WI38 (cell line): ENCODE measurements at regions not wholly inside any gene's neighbourhood (a gene's known extent, or its start where the extent isn't known, plus 50 kb on each side); places are given as distances from the start of the nearest gene placed in this dataset.
"Not testable (repeated sequence)": the region's sequence is repeated elsewhere in the genome, so short reads cannot be mapped to it uniquely, and the experiment has no call there.

Source experiments
- H3K4me3 ChIP-seq: 2 replicates; pipeline ENCODE4 v1.5.1; 2011; ENCODE audit warnings: low read depth, mild to moderate bottlenecking, control low read depth, low read length
- CTCF ChIP-seq: IDR thresholded peaks from 2 replicates; pipeline ENCODE4 v1.5.1; 2012; ENCODE audit warnings: low read depth, mild to moderate bottlenecking, control low read depth, low read length

DNA sequence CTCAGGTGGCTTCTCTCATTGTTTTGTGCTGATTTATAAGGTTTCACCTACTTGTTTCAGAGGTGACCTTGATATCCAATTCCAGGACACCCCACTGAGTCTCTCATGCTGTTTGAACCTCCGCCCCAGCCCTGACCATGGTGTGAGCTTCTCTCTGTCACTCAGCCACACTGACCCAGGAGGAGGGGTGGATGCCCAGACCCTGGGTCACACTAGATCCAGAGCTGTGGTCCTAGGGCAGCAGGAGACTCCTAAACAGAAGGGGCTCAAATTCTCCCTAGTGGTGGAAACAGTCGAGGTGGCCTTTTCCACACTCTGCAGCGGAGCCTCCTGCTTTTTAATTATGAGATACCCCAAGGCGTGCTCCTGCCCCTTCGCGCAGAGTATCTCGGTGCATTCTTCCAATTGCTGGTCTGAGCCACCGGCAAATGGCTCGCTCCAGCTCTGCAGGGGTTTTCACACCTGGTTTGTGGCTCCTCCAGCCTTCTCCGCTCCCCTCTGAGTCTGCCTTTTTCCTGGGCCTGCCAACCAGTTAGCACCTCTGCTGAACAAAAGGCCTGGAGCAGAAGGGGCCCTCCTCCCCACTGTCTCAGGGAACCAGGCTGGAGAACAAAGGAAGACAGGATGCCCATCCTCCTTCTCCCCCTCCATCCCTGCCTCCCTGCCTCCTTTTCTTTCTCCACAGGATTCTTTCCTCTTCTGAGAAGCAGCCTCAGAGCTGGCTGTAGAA lies 147.3 kb upstream of the SPRED2 start:
- H3K4me3 ChIP-seq = no peak overlapping the region
- TF ChIP-seq CTCF = no peak

DNA sequence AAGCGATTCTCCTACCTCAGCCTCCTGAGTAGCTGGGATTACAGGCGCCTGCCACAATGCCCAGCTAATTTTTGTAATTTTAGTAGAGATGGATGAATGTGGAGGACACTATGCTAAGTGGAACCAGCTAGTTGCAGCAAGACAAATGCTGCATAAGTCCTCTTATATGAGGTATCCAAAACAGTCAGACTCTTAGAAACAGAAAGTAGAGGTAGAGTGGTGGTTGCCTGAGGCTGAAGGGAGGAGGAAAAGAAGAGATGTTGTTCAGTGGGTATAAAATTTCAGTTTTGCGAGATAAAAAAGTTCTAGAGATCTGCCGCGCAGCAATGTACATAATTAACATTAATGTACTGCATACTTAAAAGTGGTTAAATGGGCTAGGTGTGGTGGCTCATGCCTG lies 145.3 kb upstream of the SPRED2 start:
- no peak for TF ChIP-seq CTCF
- no peak overlapping the region for H3K4me3 ChIP-seq

DNA sequence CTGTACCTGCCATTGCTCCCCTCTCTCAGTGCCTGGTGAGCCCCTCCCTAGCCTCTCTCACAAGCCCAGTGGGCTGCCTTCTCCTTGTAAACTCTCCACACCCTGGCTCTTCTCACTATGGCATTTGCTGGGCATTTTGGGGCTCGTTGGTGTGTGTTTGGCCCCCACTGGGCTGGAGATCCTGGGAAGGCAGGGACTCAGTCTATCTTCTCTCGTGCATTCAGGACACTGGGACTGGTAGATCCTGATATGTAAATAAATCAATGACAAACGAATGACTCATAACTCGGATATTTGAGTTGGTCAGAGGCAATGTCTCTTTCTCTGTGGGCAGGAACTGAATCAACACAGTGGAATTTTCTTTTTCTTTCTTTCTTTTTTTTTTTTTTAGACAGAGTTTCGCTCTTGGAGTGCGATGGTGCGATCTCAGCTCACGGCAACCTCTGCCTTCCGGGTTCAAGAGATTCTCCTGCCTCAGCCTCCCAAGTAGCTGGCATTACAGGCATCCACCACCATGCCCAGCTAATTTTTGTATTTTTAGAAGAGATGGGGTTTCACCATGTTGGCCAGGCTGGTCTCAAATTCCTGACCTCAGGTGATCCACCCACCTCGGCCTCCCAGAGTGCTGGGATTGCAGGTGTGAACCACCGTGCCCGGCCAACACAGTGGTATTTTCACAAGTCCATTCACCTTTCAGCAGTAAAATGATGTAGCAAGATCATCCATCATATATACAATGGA lies 144.6 kb upstream of the SPRED2 start:
- H3K4me3 ChIP-seq = no peak overlapping the region
- TF ChIP-seq CTCF = no peak

DNA sequence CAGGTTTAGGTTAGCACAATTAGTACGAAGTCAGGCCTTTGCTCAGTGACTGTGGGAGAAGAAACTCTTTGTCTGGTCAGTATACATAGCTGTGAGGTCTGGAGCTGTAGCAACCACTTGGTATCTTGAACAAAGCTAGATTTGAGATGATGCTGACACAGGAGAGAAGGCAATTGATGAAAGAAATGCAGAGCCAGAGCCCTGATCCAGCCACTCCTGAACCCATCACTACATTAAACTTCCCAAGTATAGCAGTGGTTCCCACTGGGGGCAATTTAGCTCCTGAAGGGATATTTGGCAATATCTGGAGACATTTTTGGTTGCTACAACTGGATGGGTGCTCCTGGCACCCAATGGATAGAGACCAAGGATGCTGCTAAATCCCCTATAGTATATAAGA lies 143.9 kb upstream of the SPRED2 start:
- H3K4me3 ChIP-seq = no peak overlapping the region
- no peak for TF ChIP-seq CTCF

GRCh38 chr2:65574993-65575392 lies 142.6 kb upstream of the SPRED2 start:
- H3K4me3 ChIP-seq = no peak overlapping the region
- no peak for TF ChIP-seq CTCF

GRCh38 chr2:65568656-65569440 lies 136.4 kb upstream of the SPRED2 start:
- not testable (repeated sequence) for H3K4me3 ChIP-seq

DNA sequence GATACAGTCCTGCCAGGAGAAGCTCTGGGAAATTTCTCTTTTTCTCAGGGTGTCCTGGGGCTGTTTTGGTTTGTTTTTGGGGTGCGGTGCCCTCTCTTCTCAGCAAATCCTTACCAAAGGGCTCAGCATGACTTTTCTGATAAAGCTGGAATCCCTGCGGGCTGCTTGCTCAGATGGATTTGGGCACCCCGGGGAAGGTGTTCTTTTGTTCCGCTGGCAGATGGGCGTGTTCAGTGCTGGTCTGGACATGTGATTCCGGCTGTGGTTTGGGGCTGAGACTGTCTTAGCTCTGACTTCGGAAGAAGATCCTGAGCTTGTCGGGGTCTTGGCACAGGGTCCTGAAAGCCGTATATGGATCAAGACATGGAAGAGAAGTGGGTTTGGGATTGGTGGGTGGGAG lies 134.2 kb upstream of the SPRED2 start:
- H3K4me3 ChIP-seq = no peak overlapping the region
- no peak for TF ChIP-seq CTCF
